ENCODE measurements at regions not wholly inside any gene's neighbourhood (a gene's known extent, or its start where the extent isn't known, plus 50 kb on each side); places are given as distances from the start of the nearest gene placed in this dataset.
"Not testable (repeated sequence)": the region's sequence is repeated elsewhere in the genome, so short reads cannot be mapped to it uniquely, and the experiment has no call there.

DNA sequence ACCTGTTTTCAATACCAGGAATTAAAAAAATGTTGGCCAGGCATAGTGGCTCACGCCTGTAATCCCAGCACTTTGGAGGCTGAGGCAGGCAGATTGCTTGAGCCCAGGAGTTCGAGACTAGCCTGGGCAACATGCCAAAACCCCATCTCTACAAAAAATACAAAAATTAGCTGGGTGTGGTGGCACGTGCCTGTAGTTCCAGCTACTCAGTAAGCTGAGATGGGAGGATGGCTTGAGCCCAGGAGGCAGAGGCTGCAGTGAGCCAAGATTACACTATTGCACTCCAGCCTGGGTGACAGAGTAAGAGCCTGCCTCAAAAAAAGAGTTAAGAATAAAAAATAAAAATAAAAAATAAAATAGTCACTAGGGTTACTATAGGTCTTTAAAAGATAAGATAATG is 60.6 kb upstream of the FOXI2 start:
- not testable (repeated sequence) for TF ChIP-seq POLR2A (IDR thresholded peaks at IDR 0.05; ENCODE audit: low read length); GATA1 (IDR thresholded peaks at IDR 0.05; ENCODE audit: low read depth, low read length)

All from erythroblast (primary cell).